ENCODE measurements at regions not wholly inside any gene's neighbourhood (a gene's known extent, or its start where the extent isn't known, plus 50 kb on each side); places are given as distances from the start of the nearest gene placed in this dataset.
"Not testable (repeated sequence)": the region's sequence is repeated elsewhere in the genome, so short reads cannot be mapped to it uniquely, and the experiment has no call there.

GRCh38 chr2:111356512-111357031, 235.9 kb downstream of the BCL2L11 start:
- not testable (repeated sequence) for TF ChIP-seq EZH2, CTCF, EZH2phosphoT487 (IDR thresholded peaks at IDR 0.05)

All from neural progenitor cell (in vitro differentiated cells).